ENCODE measurements at regions not wholly inside any gene's neighbourhood (a gene's known extent, or its start where the extent isn't known, plus 50 kb on each side); places are given as distances from the start of the nearest gene placed in this dataset.
"Not testable (repeated sequence)": the region's sequence is repeated elsewhere in the genome, so short reads cannot be mapped to it uniquely, and the experiment has no call there.

- no peak overlapping the region for H3K4me3 ChIP-seq (ENCODE audit: low read depth, low read length)
- no peak for DNase-seq (ENCODE audit: low read depth)
- no peak for TF ChIP-seq CTCF (IDR thresholded peaks at IDR 0.05; ENCODE audit: low read depth, low read length)
- no peak for TF ChIP-seq MYC (IDR thresholded peaks at IDR 0.05; ENCODE audit: low read depth, low read length)
- no peak for TF ChIP-seq MAX (IDR thresholded peaks at IDR 0.05; ENCODE audit: low read depth, low read length)
- no peak for TF ChIP-seq POLR2A (IDR thresholded peaks at IDR 0.05; ENCODE audit: extremely low read depth, insufficient read length)
These were observed 183.2 kb upstream of the C21orf91 start for GRCh38 chr21:18002393-18002792.

- TF ChIP-seq MYC (IDR thresholded peaks at IDR 0.05; ENCODE audit: low read depth, low read length) (no peak), POLR2A (IDR thresholded peaks at IDR 0.05; ENCODE audit: extremely low read depth, insufficient read length) (no peak), MAX (IDR thresholded peaks at IDR 0.05; ENCODE audit: low read depth, low read length) (no peak)
- no peak overlapping the region for H3K4me3 ChIP-seq (ENCODE audit: low read depth, low read length)
- DNase-seq (ENCODE audit: low read depth), result no peak
These were observed 182.0 kb upstream of the C21orf91 start for GRCh38 chr21:18000981-18001686.

- H3K4me3 ChIP-seq (ENCODE audit: low read depth, low read length); DNase-seq (ENCODE audit: low read depth): not testable (repeated sequence)
These were observed 179.4 kb upstream of the C21orf91 start for GRCh38 chr21:17998599-17998998.

- no peak for TF ChIP-seq CTCF (IDR thresholded peaks at IDR 0.05; ENCODE audit: low read depth, low read length)
- TF ChIP-seq MAX (IDR thresholded peaks at IDR 0.05; ENCODE audit: low read depth, low read length), result no peak
- no peak for TF ChIP-seq MYC (IDR thresholded peaks at IDR 0.05; ENCODE audit: low read depth, low read length)
- no peak for TF ChIP-seq POLR2A (IDR thresholded peaks at IDR 0.05; ENCODE audit: extremely low read depth, insufficient read length)
- no peak for DNase-seq (ENCODE audit: low read depth)
These were observed 170.6 kb upstream of the C21orf91 start for GRCh38 chr21:17989780-17990179.

GRCh38 chr21:17988102-17988437 is 168.9 kb upstream of the C21orf91 start:
- no peak for TF ChIP-seq POLR2A (IDR thresholded peaks at IDR 0.05; ENCODE audit: extremely low read depth, insufficient read length)
- TF ChIP-seq MAX (IDR thresholded peaks at IDR 0.05; ENCODE audit: low read depth, low read length), result no peak
- no peak for TF ChIP-seq CTCF (IDR thresholded peaks at IDR 0.05; ENCODE audit: low read depth, low read length)
- TF ChIP-seq MYC (IDR thresholded peaks at IDR 0.05; ENCODE audit: low read depth, low read length), result no peak
- no peak overlapping the region for H3K4me3 ChIP-seq (ENCODE audit: low read depth, low read length)
- no peak for DNase-seq (ENCODE audit: low read depth)

More at GRCh38 chr21:17989780-17990179, 170.6 kb upstream of the C21orf91 start:
- no peak overlapping the region for H3K4me3 ChIP-seq (ENCODE audit: low read depth, low read length)

GRCh38 chr21:17987382-17988101 is 168.4 kb upstream of the C21orf91 start:
- TF ChIP-seq POLR2A (IDR thresholded peaks at IDR 0.05; ENCODE audit: extremely low read depth, insufficient read length) (no peak), MAX (IDR thresholded peaks at IDR 0.05; ENCODE audit: low read depth, low read length) (no peak), MYC (IDR thresholded peaks at IDR 0.05; ENCODE audit: low read depth, low read length) (no peak), CTCF (IDR thresholded peaks at IDR 0.05; ENCODE audit: low read depth, low read length) (no peak)
- H3K4me3 ChIP-seq (ENCODE audit: low read depth, low read length), result no peak overlapping the region
- DNase-seq (ENCODE audit: low read depth), result no peak
